HepG2 (cell line): ENCODE measurements at regions not wholly inside any gene's neighbourhood (a gene's known extent, or its start where the extent isn't known, plus 50 kb on each side); places are given as distances from the start of the nearest gene placed in this dataset.

ENCODE experiments used
- ATAC-seq: fragments of 200-7000 bp; cut with Tn5 transposase; 3 replicates; pipeline ENCODE4 v1.9.1; 2020; ENCODE audit warnings: mild to moderate bottlenecking, moderate library complexity
- BruUV-seq: library from RNA; stranded (reverse); fragments of 400-500 nt; replicated peaks from 2 replicates; lab custom pipeline; 2021; lab: Mats Ljungman, UMichigan
- CTCF ChIA-PET: fragments of 300-600 bp; formaldehyde crosslinking; extraction: SDS; loops from one replicate; lab custom pipeline; 2021; ENCODE audit warnings: low total read pairs, inconsistent platforms, low intra/inter-chr PET ratio; lab: Yijun Ruan, JAX
- POLR2A ChIA-PET: fragments of 350-600 bp; sonication (Branson Sonifier 250); formaldehyde crosslinking; loops from one replicate; lab custom pipeline; 2020; ENCODE audit warnings: antibody characterized with exemption, inconsistent platforms; lab: Yijun Ruan, JAX
- DNase-seq: peaks from one replicate; pipeline ENCODE4 v3.0.0-alpha.2; 2015; ENCODE audit warnings: low spot score
- FAIRE-seq: peaks from 3 replicates; lab custom pipeline; 2011; peaks lifted over from hg19 to GRCh38; lab: Jason Lieb, UNC
- H2AFZ ChIP-seq: one replicate; pipeline ENCODE4 v1.6.1; 2011; ENCODE audit warnings: low read length, inconsistent platforms
- H3K27ac ChIP-seq: fragments of 300-600 bp; 3 replicates; pipeline ENCODE4 v1.8.0; 2011; ENCODE audit warnings: mixed run types, mild to moderate bottlenecking, mixed read lengths, low read length, inconsistent platforms; ENCODE audit not compliant: insufficient read depth; ENCODE audit errors: extremely low read length
- H3K27me3 ChIP-seq, 2 experiments: fragments of 200-600 bp in 1 of 2; 2 replicates in 1 of 2; 3 replicates in 1 of 2; pipeline versions ENCODE4 v1.6.0 to v1.8.0; 2011; ENCODE audit warnings: low read length in 2 of 2, mild to moderate bottlenecking in 2 of 2, moderate library complexity in 2 of 2, inconsistent platforms in 1 of 2; ENCODE audit not compliant: insufficient read depth in 2 of 2, control insufficient read depth in 1 of 2
- H3K36me3 ChIP-seq, 2 experiments: fragments of 200-600 bp in 1 of 2; replicated peaks in 1 of 2; 2 replicates in 1 of 2; 3 replicates in 1 of 2; pipeline versions ENCODE4 v1.5.1 to v1.8.0; 2011; ENCODE audit warnings: low read length in 2 of 2, inconsistent platforms in 1 of 2; ENCODE audit not compliant: insufficient read depth in 2 of 2, control insufficient read depth in 1 of 2
- H3K4me1 ChIP-seq: 2 replicates; pipeline ENCODE4 v1.5.1; 2012; ENCODE audit warnings: low read length, inconsistent platforms; ENCODE audit not compliant: insufficient read depth
- H3K4me2 ChIP-seq: 2 replicates; pipeline ENCODE4 v1.6.0; 2011; ENCODE audit warnings: low read depth, low read length, inconsistent platforms
- H3K4me3 ChIP-seq, 3 experiments: fragments of 200-600 bp in 1 of 3; sonication (generic), shearing (Covaris generic) in 1 of 3; replicated peaks in 1 of 3; 2 replicates each; pipeline ENCODE4 v1.5.1; 2011 to 2016; ENCODE audit warnings: low read length in 3 of 3, inconsistent platforms in 2 of 3, low read depth in 2 of 3, mild to moderate bottlenecking in 2 of 3, control low read depth in 1 of 3, mixed read lengths in 1 of 3; ENCODE audit not compliant: insufficient read depth in 1 of 3
- H3K79me2 ChIP-seq: one replicate; pipeline ENCODE4 v1.6.1; 2011; ENCODE audit warnings: low read length, inconsistent platforms; ENCODE audit not compliant: insufficient read depth
- H3K9ac ChIP-seq: 2 replicates; pipeline ENCODE4 v1.6.0; 2011; ENCODE audit warnings: mild to moderate bottlenecking, low read depth, low read length, inconsistent platforms; ENCODE audit not compliant: insufficient read depth
- H3K9me3 ChIP-seq: 2 replicates; pipeline ENCODE4 v1.5.1; 2012; ENCODE audit warnings: mild to moderate bottlenecking, low read length
- H4K20me1 ChIP-seq: 2 replicates; pipeline ENCODE4 v1.6.0; 2011; ENCODE audit warnings: inconsistent platforms, mild to moderate bottlenecking, low read length, moderate library complexity; ENCODE audit not compliant: insufficient read depth
- HOXA5 ChIP-seq: sonication (generic); formaldehyde crosslinking; IDR thresholded peaks from 2 replicates; pipeline ENCODE4 v1.4.0; 2020; ENCODE audit warnings: missing genetic modification reagents
- MAFF ChIP-seq: IDR thresholded peaks from 2 replicates; pipeline ENCODE4 v1.6.1; 2011; ENCODE audit warnings: low read depth, low read length, improper control_type of control experiment
- MAFK ChIP-seq, 2 experiments: IDR thresholded peaks in 1 of 2; conservative IDR thresholded peaks in 1 of 2; 2 replicates each; pipeline ENCODE4 v1.6.1; 2011; ENCODE audit warnings: improper control_type of control experiment in 2 of 2, low read length in 2 of 2
- MEIS2 ChIP-seq: sonication (generic); formaldehyde crosslinking; IDR thresholded peaks from 2 replicates; pipeline ENCODE4 v1.9.0; 2021; ENCODE audit warnings: mild to moderate bottlenecking, missing genetic modification reagents
- NKX3-1 ChIP-seq: sonication (generic); formaldehyde crosslinking; IDR thresholded peaks from 2 replicates; pipeline ENCODE4 v1.5.0; 2020; ENCODE audit warnings: missing genetic modification reagents
- SRSF1 ChIP-seq: fragments of 200-400 bp; formaldehyde crosslinking; optimal IDR thresholded peaks from 2 replicates; pipeline ENCODE3; 2017; ENCODE audit warnings: mild to moderate bottlenecking, low read depth, low read length, moderate library complexity
- TAF15 ChIP-seq: fragments of 200-400 bp; formaldehyde crosslinking; IDR thresholded peaks from one replicate; pipeline ENCODE4 v1.6.1; 2018; ENCODE audit warnings: mild to moderate bottlenecking, low read depth, low read length; ENCODE audit not compliant: poor library complexity, severe bottlenecking
- ZNF3 ChIP-seq: IDR thresholded peaks from 2 replicates; pipeline ENCODE4 v1.7.0; 2017; ENCODE audit warnings: inconsistent platforms
- ZNF501 ChIP-seq: sonication (generic); formaldehyde crosslinking; IDR thresholded peaks from 2 replicates; pipeline ENCODE4 v1.5.1; 2020; ENCODE audit warnings: mild to moderate bottlenecking, moderate library complexity, missing genetic modification reagents
- ZNF562 ChIP-seq: sonication (generic); formaldehyde crosslinking; IDR thresholded peaks from 2 replicates; pipeline ENCODE4 v1.8.0; 2022; ENCODE audit warnings: missing genetic modification reagents, borderline replicate concordance
- ZNF629 ChIP-seq: sonication (generic); formaldehyde crosslinking; conservative IDR thresholded peaks from 2 replicates; pipeline ENCODE4 v1.5.0; 2020; ENCODE audit warnings: missing genetic modification reagents
- WGBS: methylation state at CpG from one replicate; pipeline ENCODE4 v1.1.6; 2017; ENCODE audit warnings: low lambda C conversion rate; 5-methylcytosine and 5-hydroxymethylcytosine counted together
- in situ Hi-C: cut with HindIII; loops from 2 replicates; pipeline ENCODE4 v1.10.0; 2017; ENCODE audit warnings: low pct_unique_long_range_greater_than_20kb; ENCODE audit not compliant: extremely low pct_ligation_motif_present
- intact Hi-C: fragments of 100-400 bp; cut with micrococcal nuclease; formaldehyde crosslinking; loops from one replicate; pipeline ENCODE4 v1.10.0; 2022; ENCODE audit not compliant: unreplicated experiment
- TF ChIP-seq, protein P1 (sequence below), 2 experiments: sonication (generic) in 1 of 2; formaldehyde crosslinking in 1 of 2; IDR thresholded peaks; 2 replicates each; pipeline versions ENCODE4 v1.4.0 to v1.6.1; 2016 to 2020; ENCODE audit warnings: borderline replicate concordance in 1 of 2, low read depth in 1 of 2, mild to moderate bottlenecking in 1 of 2, missing genetic modification reagents in 1 of 2
- TF ChIP-seq, protein P2 (sequence below): sonication (generic); formaldehyde crosslinking; IDR thresholded peaks from 2 replicates; pipeline ENCODE4 v1.5.0; 2020; ENCODE audit warnings: missing genetic modification reagents
- TF ChIP-seq, protein P3 (sequence below): sonication (generic); formaldehyde crosslinking; IDR thresholded peaks from 2 replicates; pipeline ENCODE4 v1.4.0; 2020; ENCODE audit warnings: missing genetic modification reagents, mild to moderate bottlenecking, borderline replicate concordance

DNA sequence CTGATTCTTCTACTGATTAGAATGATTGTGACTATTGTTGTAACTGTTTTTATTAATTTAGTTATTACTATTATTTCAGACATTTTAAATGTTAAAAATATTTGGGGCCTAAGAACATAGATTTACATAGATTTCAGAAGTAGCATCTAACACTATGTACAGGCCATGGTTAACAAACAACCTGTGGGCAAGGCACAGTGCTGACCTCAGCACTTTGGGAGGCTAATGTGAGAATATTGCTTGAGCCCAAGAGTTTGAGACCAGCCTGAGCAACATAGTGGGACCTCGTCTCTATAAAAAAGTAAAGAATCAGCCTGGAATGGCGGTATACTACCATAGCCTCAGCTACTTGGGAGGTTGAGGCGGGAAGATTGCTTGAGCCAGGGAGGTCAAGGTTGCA lies 69.1 kb upstream of the CNTN4 start:
- intact Hi-C loops (no loop called here), in situ Hi-C loops (no loop called here)
- Histone ChIP-seq H3K9me3 (peaks cover 82% of the 10 kb centered on the region), H3K4me3 (no peak overlapping the region), H2AFZ (no peak overlapping the region), H4K20me1 (no peaks in the 10 kb centered on the region), H3K9ac (no peak overlapping the region), H3K79me2 (no peaks in the 10 kb centered on the region), H3K36me3 (no peaks in the 10 kb centered on the region), H3K4me1 (no peaks in the 10 kb centered on the region), H3K4me2 (no peak overlapping the region), H3K27ac (no peak overlapping the region), H3K27me3 (no peaks in the 10 kb centered on the region)
- 0% methylated on average over 3 of the region's 3 CpGs for WGBS
- ATAC-seq: no peak
- BruUV-seq: no TSS peak
- DNase-seq: no peak
- CTCF ChIA-PET: no interaction called here
- POLR2A ChIA-PET: no interaction called here
- TF ChIP-seq MAFK (conservative IDR thresholded peaks at IDR 0.05 in 1 of 2, IDR thresholded peaks at IDR 0.05 in 1 of 2; ENCODE audit: low read length in 2 of 2) (peak; percentile 78 to 91), NKX3-1 (CRISPR knock-in tag) (no peak), ZNF562 (no peak), MAFF (peak; percentile 79), SRSF1 (no peak), HOXA5 (no peak), ZNF3 (CRISPR knock-in tag) (no peak), ZNF629 (no peak), ZNF501 (CRISPR knock-in tag) (no peak), MEIS2 (CRISPR knock-in tag) (no peak), TAF15 (no peak)
- TF ChIP-seq, protein P1, sequence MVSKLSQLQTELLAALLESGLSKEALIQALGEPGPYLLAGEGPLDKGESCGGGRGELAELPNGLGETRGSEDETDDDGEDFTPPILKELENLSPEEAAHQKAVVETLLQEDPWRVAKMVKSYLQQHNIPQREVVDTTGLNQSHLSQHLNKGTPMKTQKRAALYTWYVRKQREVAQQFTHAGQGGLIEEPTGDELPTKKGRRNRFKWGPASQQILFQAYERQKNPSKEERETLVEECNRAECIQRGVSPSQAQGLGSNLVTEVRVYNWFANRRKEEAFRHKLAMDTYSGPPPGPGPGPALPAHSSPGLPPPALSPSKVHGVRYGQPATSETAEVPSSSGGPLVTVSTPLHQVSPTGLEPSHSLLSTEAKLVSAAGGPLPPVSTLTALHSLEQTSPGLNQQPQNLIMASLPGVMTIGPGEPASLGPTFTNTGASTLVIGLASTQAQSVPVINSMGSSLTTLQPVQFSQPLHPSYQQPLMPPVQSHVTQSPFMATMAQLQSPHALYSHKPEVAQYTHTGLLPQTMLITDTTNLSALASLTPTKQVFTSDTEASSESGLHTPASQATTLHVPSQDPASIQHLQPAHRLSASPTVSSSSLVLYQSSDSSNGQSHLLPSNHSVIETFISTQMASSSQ (IDR thresholded peaks at IDR 0.05; ENCODE audit: low read depth): no peak
- TF ChIP-seq, protein P1 (CRISPR knock-in tag; IDR thresholded peaks at IDR 0.05; ENCODE audit: borderline replicate concordance): no peak
- TF ChIP-seq, protein P2, sequence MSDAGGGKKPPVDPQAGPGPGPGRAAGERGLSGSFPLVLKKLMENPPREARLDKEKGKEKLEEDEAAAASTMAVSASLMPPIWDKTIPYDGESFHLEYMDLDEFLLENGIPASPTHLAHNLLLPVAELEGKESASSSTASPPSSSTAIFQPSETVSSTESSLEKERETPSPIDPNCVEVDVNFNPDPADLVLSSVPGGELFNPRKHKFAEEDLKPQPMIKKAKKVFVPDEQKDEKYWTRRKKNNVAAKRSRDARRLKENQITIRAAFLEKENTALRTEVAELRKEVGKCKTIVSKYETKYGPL: no peak
- TF ChIP-seq, protein P3, sequence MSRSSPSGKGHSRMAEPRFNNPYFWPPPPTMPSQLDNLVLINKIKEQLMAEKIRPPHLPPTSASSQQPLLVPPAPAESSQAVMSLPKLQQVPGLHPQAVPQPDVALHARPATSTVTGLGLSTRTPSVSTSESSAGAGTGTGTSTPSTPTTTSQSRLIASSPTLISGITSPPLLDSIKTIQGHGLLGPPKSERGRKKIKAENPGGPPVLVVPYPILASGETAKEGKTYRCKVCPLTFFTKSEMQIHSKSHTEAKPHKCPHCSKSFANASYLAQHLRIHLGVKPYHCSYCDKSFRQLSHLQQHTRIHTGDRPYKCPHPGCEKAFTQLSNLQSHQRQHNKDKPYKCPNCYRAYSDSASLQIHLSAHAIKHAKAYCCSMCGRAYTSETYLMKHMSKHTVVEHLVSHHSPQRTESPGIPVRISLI (CRISPR knock-in tag): no peak
- no peak for FAIRE-seq
